HL-60 (cell line): ENCODE measurements at regions not wholly inside any gene's neighbourhood (a gene's known extent, or its start where the extent isn't known, plus 50 kb on each side); places are given as distances from the start of the nearest gene placed in this dataset.

Experiments used
- DNase-seq, 2 experiments: peaks; one replicate each; pipeline ENCODE4 v3.0.0-alpha.2; 2010 to 2020; ENCODE audit warnings: low read depth in 1 of 2, low spot score in 1 of 2
- H3K27ac ChIP-seq: fragments of 250-450 bp; sonication (Bioruptor Pico); replicated peaks from 2 replicates; pipeline ENCODE4 v1.5.1; 2020; ENCODE audit warnings: mild to moderate bottlenecking, moderate library complexity
- H3K27me3 ChIP-seq: fragments of 250-450 bp; sonication (Bioruptor Pico); 2 replicates; pipeline ENCODE4 v1.5.1; 2021; ENCODE audit warnings: mild to moderate bottlenecking, moderate library complexity; ENCODE audit not compliant: insufficient read depth, poor library complexity, severe bottlenecking
- H3K4me3 ChIP-seq: replicated peaks from 2 replicates; pipeline ENCODE4 v1.5.1; 2011; ENCODE audit warnings: mild to moderate bottlenecking, control low read depth, low read length; ENCODE audit not compliant: insufficient read depth
- CTCF ChIP-seq: IDR thresholded peaks from one replicate; pipeline ENCODE4 v1.5.1; 2011; ENCODE audit warnings: low read length, control low read depth, inconsistent platforms; ENCODE audit not compliant: insufficient read depth
- GABPA ChIP-seq: IDR thresholded peaks from 2 replicates; pipeline ENCODE4 v1.6.1; 2012; ENCODE audit warnings: low read depth
- POLR2AphosphoS5 ChIP-seq: IDR thresholded peaks from 2 replicates; pipeline ENCODE4 v1.6.1; 2012; ENCODE audit warnings: low read depth
- REST ChIP-seq: IDR thresholded peaks from 2 replicates; pipeline ENCODE4 v1.6.1; 2012; ENCODE audit warnings: low read depth; ENCODE audit not compliant: insufficient replicate concordance
- SPI1 ChIP-seq: IDR thresholded peaks from 2 replicates; pipeline ENCODE4 v1.6.1; 2012; ENCODE audit warnings: low read depth, mild to moderate bottlenecking, borderline replicate concordance

GRCh38 chr1:10911490-10912166 is 100.8 kb upstream of the TARDBP start:
- TF ChIP-seq GABPA (no peak), POLR2AphosphoS5 (no peak)
- no peak overlapping the region for H3K27ac ChIP-seq
- no peak for DNase-seq
- H3K4me3 ChIP-seq, result no peak overlapping the region
- no peaks in the 10 kb centered on the region for H3K27me3 ChIP-seq

GRCh38 chr1:10912441-10912840 is 100.0 kb upstream of the TARDBP start:
- TF ChIP-seq REST, result no peak
- no peak for TF ChIP-seq GABPA
- TF ChIP-seq SPI1, result no peak
- TF ChIP-seq CTCF, result no peak
- TF ChIP-seq POLR2AphosphoS5, result no peak
- no peak overlapping the region for H3K4me3 ChIP-seq
- H3K27ac ChIP-seq, result no peak overlapping the region
- H3K27me3 ChIP-seq, result no peaks in the 10 kb centered on the region
- DNase-seq, result no peak

GRCh38 chr1:10914056-10914455 is 98.4 kb upstream of the TARDBP start:
- Histone ChIP-seq H3K27me3 (no peaks in the 10 kb centered on the region), H3K27ac (no peak overlapping the region), H3K4me3 (no peak overlapping the region)
- no peak for TF ChIP-seq GABPA
- no peak for TF ChIP-seq POLR2AphosphoS5
- DNase-seq, result no peak

- no peak for DNase-seq
- H3K4me3 ChIP-seq, result no peak overlapping the region
- TF ChIP-seq POLR2AphosphoS5 (no peak), GABPA (no peak), SPI1 (no peak), REST (no peak), CTCF (no peak)
- H3K27me3 ChIP-seq, result no peaks in the 10 kb centered on the region
- no peak overlapping the region for H3K27ac ChIP-seq
Measured at GRCh38 chr1:10915594-10915993, 96.9 kb upstream of the TARDBP start.

GRCh38 chr1:10916311-10916710 is 96.1 kb upstream of the TARDBP start:
- TF ChIP-seq CTCF, result no peak
- no peaks in the 10 kb centered on the region for H3K27me3 ChIP-seq
- no peak overlapping the region for H3K27ac ChIP-seq
- DNase-seq, result no peak
- no peak overlapping the region for H3K4me3 ChIP-seq
